HTR-8/SVneo (cell line): ENCODE measurements at regions not wholly inside any gene's neighbourhood (a gene's known extent, or its start where the extent isn't known, plus 50 kb on each side); places are given as distances from the start of the nearest gene placed in this dataset.

ENCODE experiments used
- DNase-seq: peaks from one replicate; pipeline ENCODE4 v3.0.0; 2011; ENCODE audit warnings: low spot score, mixed read lengths; ENCODE audit not compliant: insufficient read length
- FAIRE-seq: peaks from 2 replicates; lab custom pipeline; 2011; peaks lifted over from hg19 to GRCh38; lab: Jason Lieb, UNC

GRCh38 chr5:167820101-167820990 is 471.1 kb upstream of the WWC1 start:
- DNase-seq (no peak), FAIRE-seq (no peak)

GRCh38 chr5:167821151-167821550 is 470.3 kb upstream of the WWC1 start:
- no peak for FAIRE-seq
- no peak for DNase-seq

- DNase-seq (no peak), FAIRE-seq (no peak)
Measured at GRCh38 chr5:167821669-167822068, 469.8 kb upstream of the WWC1 start.

- DNase-seq (no peak), FAIRE-seq (no peak)
Measured at GRCh38 chr5:167822241-167822640, 469.2 kb upstream of the WWC1 start.

GRCh38 chr5:167823405-167823804 is 468.0 kb upstream of the WWC1 start:
- DNase-seq (no peak), FAIRE-seq (no peak)

GRCh38 chr5:167827766-167828165 is 463.7 kb upstream of the WWC1 start:
- no peak for FAIRE-seq

GRCh38 chr5:167831754-167832504 is 459.5 kb upstream of the WWC1 start:
- FAIRE-seq (peak; percentile 26), DNase-seq (no peak)

More at GRCh38 chr5:167827766-167828165, 463.7 kb upstream of the WWC1 start:
- no peak for DNase-seq

- DNase-seq (no peak), FAIRE-seq (no peak)
Measured at GRCh38 chr5:167832609-167833008, 458.8 kb upstream of the WWC1 start.

- DNase-seq (no peak), FAIRE-seq (no peak)
Measured at GRCh38 chr5:167833456-167833855, 458.0 kb upstream of the WWC1 start.

- DNase-seq (no peak), FAIRE-seq (no peak)
Measured at GRCh38 chr5:167835146-167835545, 456.3 kb upstream of the WWC1 start.

- DNase-seq (no peak), FAIRE-seq (no peak)
Measured at GRCh38 chr5:167837127-167837526, 454.3 kb upstream of the WWC1 start.

GRCh38 chr5:167839065-167839464 is 452.4 kb upstream of the WWC1 start:
- DNase-seq (peak; percentile 48), FAIRE-seq (peak; percentile 38)

GRCh38 chr5:167840527-167841130 is 450.8 kb upstream of the WWC1 start:
- DNase-seq (no peak), FAIRE-seq (no peak)

- DNase-seq = no peak
- FAIRE-seq = no peak
Measured at GRCh38 chr5:167843881-167844572, 447.4 kb upstream of the WWC1 start.

- no peak for DNase-seq
- FAIRE-seq = no peak
Measured at GRCh38 chr5:167845952-167846351, 445.5 kb upstream of the WWC1 start.

- DNase-seq (no peak), FAIRE-seq (no peak)
Measured at GRCh38 chr5:167849874-167850273, 441.6 kb upstream of the WWC1 start.

- DNase-seq = no peak
- FAIRE-seq = no peak
Measured at GRCh38 chr5:167850911-167851310, 440.5 kb upstream of the WWC1 start.

- FAIRE-seq (no peak), DNase-seq (no peak)
Measured at GRCh38 chr5:167851416-167851815, 440.0 kb upstream of the WWC1 start.

GRCh38 chr5:167852515-167852914 is 438.9 kb upstream of the WWC1 start:
- DNase-seq (no peak), FAIRE-seq (no peak)

GRCh38 chr5:167853421-167853820 is 438.0 kb upstream of the WWC1 start:
- DNase-seq (no peak), FAIRE-seq (no peak)
